Ovary (tissue), 7 donors: ENCODE measurements at regions not wholly inside any gene's neighbourhood (a gene's known extent, or its start where the extent isn't known, plus 50 kb on each side); places are given as distances from the start of the nearest gene placed in this dataset.

Source experiments
- DNase-seq, 5 donors: peaks; one replicate each; pipeline ENCODE4 v3.0.0-alpha.2; 2019 to 2020
- H3K27ac ChIP-seq, 2 donors: fragments of 200-600 bp; one replicate each; pipeline versions ENCODE4 v1.5.1 to v1.8.0; 2019 to 2022
- H3K27me3 ChIP-seq: fragments of 200-600 bp; one replicate; pipeline ENCODE4 v1.8.0; 2022
- H3K36me3 ChIP-seq: fragments of 200-600 bp; sonication (generic); one replicate; pipeline ENCODE4 v1.5.1; 2019
- H3K4me1 ChIP-seq: one replicate; pipeline ENCODE4 v1.8.1; 2013; ENCODE audit warnings: mild to moderate bottlenecking, moderate library complexity; ENCODE audit not compliant: insufficient read depth
- H3K4me3 ChIP-seq: fragments of 200-600 bp; sonication (generic); one replicate; pipeline ENCODE4 v1.5.1; 2017
- H3K9me3 ChIP-seq, 2 donors: fragments of 200-600 bp in 1 of 2; sonication (generic) in 1 of 2; one replicate each; pipeline versions ENCODE4 v1.5.1 to v1.8.1; 2013 to 2019; ENCODE audit warnings: mild to moderate bottlenecking in 1 of 2, moderate library complexity in 1 of 2
- EP300 ChIP-seq: sonication (generic); formaldehyde crosslinking; IDR thresholded peaks from one replicate; pipeline ENCODE4 v1.6.1; 2017; ENCODE audit warnings: antibody characterized with exemption
- POLR2A ChIP-seq: fragments of 450-650 bp; IDR thresholded peaks from one replicate; pipeline ENCODE4 v1.6.1; 2017; ENCODE audit warnings: antibody characterized with exemption, mild to moderate bottlenecking, moderate library complexity
- WGBS, 3 donors: extraction: QIAGEN DNeasy Blood & Tissue Kit in 1 of 3; methylation state at CpG; one replicate each; pipeline versions ENCODE4 v1.1.5 to v1.1.7; 2013 to 2017; 5-methylcytosine and 5-hydroxymethylcytosine counted together
- intact Hi-C, 4 donors: fragments of 100-400 bp; cut with DNase I; formaldehyde crosslinking; loops; one replicate each; pipeline versions ENCODE4 v1.11.0 to v1.15.1; 2022 to 2023
- TF ChIP-seq, protein P1 (sequence below), 3 donors: fragments of 450-650 bp in 2 of 3; fragments of 200-600 bp in 1 of 3; IDR thresholded peaks; one replicate each; pipeline versions ENCODE4 v1.5.1 to v1.8.0; 2016 to 2022; ENCODE audit warnings: antibody characterized with exemption in 3 of 3, mild to moderate bottlenecking in 1 of 3
- donor health status: DM: no; HTN: no; CAD: no; lungs with moderate emphysema.
- donor health status: DM: no; HTN: no; CAD: no.
- donor health status: Bipolar disorder and iron deficiency.
- donor health status: DM: no; HTN: no; CAD: no.
- donor health status: DM: yes; HTN: yes; CAD: no.

DNA sequence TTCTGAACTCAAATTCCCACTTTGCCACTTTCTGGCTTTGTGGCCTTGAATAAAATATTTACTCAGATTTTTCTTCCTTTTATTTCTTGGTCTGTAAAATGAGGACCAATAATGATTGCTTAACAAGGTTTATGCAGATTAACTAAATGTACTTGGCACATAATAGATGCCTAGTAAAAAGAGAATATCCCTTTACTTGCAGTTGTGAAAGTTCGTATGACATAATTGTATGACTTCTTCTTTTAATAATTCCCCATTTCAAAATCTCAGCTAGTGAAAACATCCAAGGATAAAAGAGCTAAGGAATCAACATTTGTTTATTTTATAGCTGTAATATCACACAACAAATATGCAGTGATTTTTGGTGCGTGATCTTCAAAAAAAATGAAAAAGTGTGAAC, 215.6 kb upstream of the ATP2B1 start:
- Histone ChIP-seq H3K27me3 (no peaks in the 10 kb centered on the region), H3K27ac (no peak overlapping the region), H3K36me3 (no peaks in the 10 kb centered on the region), H3K4me3 (no peak overlapping the region), H3K4me1 (no peaks in the 10 kb centered on the region), H3K9me3 (no peaks in the 10 kb centered on the region)
- WGBS, 3 donors, result 89 to 95% (median 90%) methylated on average over 2 of the region's 2 CpGs
- intact Hi-C loops, result no loop called here
- TF ChIP-seq, protein P1, sequence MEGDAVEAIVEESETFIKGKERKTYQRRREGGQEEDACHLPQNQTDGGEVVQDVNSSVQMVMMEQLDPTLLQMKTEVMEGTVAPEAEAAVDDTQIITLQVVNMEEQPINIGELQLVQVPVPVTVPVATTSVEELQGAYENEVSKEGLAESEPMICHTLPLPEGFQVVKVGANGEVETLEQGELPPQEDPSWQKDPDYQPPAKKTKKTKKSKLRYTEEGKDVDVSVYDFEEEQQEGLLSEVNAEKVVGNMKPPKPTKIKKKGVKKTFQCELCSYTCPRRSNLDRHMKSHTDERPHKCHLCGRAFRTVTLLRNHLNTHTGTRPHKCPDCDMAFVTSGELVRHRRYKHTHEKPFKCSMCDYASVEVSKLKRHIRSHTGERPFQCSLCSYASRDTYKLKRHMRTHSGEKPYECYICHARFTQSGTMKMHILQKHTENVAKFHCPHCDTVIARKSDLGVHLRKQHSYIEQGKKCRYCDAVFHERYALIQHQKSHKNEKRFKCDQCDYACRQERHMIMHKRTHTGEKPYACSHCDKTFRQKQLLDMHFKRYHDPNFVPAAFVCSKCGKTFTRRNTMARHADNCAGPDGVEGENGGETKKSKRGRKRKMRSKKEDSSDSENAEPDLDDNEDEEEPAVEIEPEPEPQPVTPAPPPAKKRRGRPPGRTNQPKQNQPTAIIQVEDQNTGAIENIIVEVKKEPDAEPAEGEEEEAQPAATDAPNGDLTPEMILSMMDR (IDR thresholded peaks at IDR 0.05), result no peak
- TF ChIP-seq EP300, result no peak
- TF ChIP-seq POLR2A, result no peak
- DNase-seq, result no peak

DNA sequence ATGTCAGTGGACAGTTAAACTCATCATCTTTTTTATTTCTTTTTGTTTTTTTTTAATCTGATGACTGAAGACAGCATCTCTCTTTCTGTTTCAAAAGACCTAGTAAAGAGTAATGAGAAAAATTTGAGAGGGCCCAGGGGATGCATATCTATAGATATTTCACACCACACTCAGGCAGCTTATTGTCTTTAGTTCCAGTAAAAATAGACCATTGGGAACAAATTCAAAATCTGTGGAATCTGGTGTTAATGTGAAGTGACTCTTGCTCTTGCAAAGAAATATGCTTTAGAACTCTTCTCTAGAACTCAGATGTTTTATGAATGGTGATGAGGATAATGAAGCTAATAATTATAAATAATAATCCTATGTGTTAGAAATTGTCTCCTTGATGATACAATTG, 214.5 kb upstream of the ATP2B1 start:
- intact Hi-C loops, result no loop called here
- H3K9me3 ChIP-seq, result no peaks in the 10 kb centered on the region
- TF ChIP-seq POLR2A, result no peak
- TF ChIP-seq, protein P1 (IDR thresholded peaks at IDR 0.05), result no peak
- no peak for TF ChIP-seq EP300
- no peaks in the 10 kb centered on the region for H3K4me1 ChIP-seq
- no peaks in the 10 kb centered on the region for H3K27me3 ChIP-seq
- no peak overlapping the region for H3K27ac ChIP-seq
- no peak for DNase-seq
- H3K36me3 ChIP-seq, result no peaks in the 10 kb centered on the region
- H3K4me3 ChIP-seq, result no peak overlapping the region

DNA sequence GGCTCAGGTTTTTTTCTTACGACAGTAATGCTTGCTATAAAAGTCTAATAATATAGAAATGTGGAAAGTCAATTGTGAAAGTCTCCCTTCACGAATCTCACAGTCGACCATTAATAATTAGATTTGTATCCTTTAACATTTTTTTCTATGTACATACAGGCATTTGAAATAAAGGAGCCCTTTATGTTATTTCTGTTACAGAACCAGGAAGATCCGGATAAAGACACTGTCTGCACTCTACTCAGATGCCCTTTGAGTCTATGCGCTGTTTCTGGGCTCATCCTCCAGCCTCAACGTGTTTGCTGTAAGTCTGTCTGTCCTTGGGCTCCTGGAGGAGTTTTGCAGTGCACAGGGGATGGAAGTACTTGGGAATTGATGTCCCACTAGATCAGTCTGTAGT, 212.2 kb upstream of the ATP2B1 start:
- DNase-seq, result no peak
- Histone ChIP-seq H3K36me3 (no peaks in the 10 kb centered on the region), H3K9me3 (no peaks in the 10 kb centered on the region), H3K27me3 (no peaks in the 10 kb centered on the region), H3K4me3 (no peak overlapping the region), H3K4me1 (no peaks in the 10 kb centered on the region), H3K27ac (no peak overlapping the region)
- no peak for TF ChIP-seq EP300
- no peak for TF ChIP-seq POLR2A
- TF ChIP-seq, protein P1 (IDR thresholded peaks at IDR 0.05), result no peak
- 79 to 84% (median 84%) methylated on average over 6 of the region's 6 CpGs for WGBS, 3 donors
- intact Hi-C loops, result no loop called here

DNA sequence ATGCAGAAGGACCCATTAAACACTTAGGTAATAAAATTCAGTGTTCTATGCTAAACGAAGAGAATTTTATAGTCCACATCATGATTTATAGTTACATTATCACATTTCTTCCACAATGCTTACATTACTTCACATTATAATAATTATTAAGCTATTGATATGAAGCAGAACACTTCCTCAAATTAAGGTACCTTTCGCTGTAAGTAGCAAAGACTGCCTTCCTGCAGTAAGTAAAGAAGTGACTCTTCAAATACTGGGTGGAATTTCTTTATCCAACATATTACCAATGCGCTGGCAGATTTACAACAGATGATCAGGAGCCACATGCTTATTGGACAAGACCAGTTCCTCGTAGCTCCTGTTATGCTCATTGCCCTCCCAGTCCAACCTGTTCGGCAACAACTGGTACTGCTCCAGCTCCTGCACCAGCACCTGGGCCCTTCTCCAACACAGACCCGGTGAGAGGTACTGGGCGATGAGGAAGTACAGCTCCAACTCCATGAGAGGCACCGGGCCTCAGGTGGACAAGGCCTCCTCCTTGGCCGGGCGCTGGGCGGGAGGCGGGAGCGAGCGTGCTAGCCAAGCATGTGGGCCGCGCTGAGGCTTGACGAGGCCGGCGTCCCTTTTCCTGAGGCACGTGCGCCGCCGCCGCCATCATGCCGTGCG, 210.7 kb upstream of the ATP2B1 start:
- Histone ChIP-seq H3K27me3 (no peaks in the 10 kb centered on the region), H3K4me3 (no peak overlapping the region), H3K27ac (no peak overlapping the region), H3K4me1 (no peaks in the 10 kb centered on the region), H3K9me3 (no peaks in the 10 kb centered on the region), H3K36me3 (no peaks in the 10 kb centered on the region)
- 96 to 97% (median 96%) methylated on average over 26 of the region's 26 CpGs for WGBS, 3 donors
- no peak for DNase-seq
- intact Hi-C loops, result no loop called here
- TF ChIP-seq POLR2A (no peak), EP300 (no peak)
- TF ChIP-seq, protein P1 (IDR thresholded peaks at IDR 0.05), result no peak
